Renal pelvis (tissue), 1 donor: ENCODE measurements at regions not wholly inside any gene's neighbourhood (a gene's known extent, or its start where the extent isn't known, plus 50 kb on each side); places are given as distances from the start of the nearest gene placed in this dataset.
"Not testable (repeated sequence)": the region's sequence is repeated elsewhere in the genome, so short reads cannot be mapped to it uniquely, and the experiment has no call there.

Experiments used
- DNase-seq: peaks from one replicate; pipeline ENCODE4 v3.0.0-alpha.2; 2013

DNA sequence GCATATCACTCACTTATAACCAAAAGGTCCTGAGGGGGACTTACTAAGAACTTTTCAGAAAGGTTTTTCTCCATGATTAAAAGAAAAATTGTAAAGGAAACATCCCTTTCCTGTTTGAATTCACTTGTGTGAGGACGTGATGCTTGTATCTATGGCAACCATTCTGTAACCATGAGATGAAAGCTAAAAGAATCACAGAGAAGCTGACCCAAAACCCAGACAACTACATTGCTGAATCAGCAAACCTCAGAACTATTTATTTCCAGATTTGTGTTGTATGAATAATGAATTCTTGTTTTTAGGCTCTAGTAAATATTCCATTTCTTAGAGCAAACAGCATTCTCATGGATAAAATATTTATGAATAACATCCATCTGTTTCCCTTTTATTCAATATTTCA, 91.2 kb downstream of the RCHY1 start:
- no peak for DNase-seq

DNA sequence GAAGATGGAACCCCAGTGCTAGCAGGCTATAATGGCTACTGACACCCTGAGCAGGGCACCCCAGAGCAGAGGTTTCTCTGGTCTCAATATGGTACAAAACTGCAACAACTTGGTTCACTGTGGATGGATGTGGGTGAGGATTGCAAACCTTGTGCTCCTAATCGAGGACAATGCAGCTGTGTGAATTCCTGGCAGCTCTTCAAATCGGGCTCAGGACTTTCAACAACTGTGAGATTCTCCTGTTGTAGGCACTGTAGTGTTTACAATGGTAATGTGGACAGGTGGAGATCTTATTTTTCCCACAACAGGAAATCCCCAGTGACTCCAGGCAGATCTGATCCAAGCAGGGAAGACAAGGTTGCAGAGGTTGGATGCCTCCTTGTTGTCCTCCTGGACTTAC, 101.5 kb downstream of the RCHY1 start:
- DNase-seq, result no peak

DNA sequence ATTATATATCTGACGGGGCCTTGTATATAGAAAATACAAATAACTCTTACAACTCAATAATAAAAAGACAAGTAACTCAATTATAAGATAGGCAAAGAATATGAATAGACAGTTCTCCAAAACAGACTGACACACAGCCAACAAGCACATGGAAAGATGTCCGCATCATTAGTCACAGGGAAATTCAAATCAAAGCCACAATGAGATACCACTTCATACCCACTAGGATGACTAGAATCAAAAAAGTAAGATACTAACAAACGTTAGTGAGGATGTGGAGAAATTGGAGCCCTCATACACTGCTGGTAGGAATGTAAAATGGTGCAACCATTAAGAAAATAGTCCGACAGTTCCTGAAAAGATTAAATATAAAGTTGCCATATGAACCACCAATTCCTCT, 115.7 kb downstream of the RCHY1 start:
- DNase-seq, result no peak

DNA sequence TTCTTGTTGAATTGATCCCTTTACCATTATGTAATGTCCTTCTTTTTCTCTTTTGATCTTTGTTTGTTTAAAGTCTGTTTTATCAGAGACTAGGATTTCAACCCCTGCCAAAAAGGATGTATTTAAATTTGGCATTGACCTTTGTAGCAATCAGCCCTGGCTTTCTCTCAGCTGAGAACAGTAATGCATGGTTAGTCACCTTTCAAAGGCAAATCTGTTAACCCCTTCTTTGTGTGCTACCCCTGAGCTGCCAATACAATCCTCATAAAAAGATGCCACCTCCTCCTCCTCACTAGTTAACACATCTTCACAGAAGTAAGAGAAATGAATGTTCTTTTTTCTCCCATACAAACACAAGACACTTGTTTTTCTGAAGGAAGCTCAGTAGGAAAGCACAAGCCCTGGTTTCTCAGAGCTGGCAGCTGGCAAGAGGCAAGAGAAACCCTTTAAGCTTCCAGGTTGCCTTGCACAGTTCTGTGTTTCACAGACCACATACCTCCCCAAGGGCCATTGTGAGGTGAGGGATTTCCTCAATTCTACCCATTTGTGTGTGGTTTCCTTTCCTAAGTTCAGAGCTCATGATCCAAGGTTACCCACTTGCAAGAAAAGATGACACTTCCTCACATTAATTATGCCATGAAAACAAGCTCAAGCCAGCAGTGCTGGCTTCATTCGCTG, 122.6 kb downstream of the RCHY1 start:
- no peak for DNase-seq

DNA sequence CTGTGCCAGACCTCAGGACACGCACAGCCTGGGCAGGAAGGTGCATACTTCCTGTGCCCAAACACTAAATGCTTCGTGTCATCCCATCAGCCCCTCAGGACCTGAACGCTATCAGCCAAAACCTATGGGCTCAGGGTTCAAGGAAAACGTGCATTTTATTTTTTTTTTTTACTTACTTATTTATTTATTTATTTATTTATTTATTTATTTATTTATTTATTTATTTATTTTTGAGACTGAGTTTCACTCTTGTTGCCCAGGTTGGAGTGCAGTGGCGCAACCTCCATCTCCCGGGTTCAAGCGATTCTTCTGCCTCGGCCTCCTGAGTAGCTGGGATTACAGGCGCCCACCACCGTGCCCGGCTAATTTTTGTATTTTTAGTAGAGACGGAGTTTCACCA, 127.8 kb downstream of the RCHY1 start:
- DNase-seq, result not testable (repeated sequence)

DNA sequence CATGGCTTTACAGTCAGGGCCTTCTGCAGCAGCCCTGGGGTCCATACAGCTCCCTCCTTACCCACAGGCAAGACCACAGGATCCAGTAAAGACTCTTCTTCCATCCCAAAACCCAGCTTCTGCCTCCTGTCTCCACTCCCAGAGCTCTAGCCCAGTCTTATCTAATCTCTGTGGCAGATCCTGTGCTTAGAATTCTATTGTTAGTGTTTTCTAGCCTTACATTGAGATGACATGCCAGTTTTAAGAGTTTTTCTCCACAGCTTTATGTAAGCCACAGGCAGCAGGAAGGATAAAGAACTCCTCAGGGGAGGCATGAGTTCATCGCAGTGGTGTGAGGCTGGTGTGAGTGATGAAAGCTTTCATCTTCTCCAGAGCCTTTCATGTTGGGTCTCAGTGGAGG, 129.1 kb downstream of the RCHY1 start:
- DNase-seq, result no peak

DNA sequence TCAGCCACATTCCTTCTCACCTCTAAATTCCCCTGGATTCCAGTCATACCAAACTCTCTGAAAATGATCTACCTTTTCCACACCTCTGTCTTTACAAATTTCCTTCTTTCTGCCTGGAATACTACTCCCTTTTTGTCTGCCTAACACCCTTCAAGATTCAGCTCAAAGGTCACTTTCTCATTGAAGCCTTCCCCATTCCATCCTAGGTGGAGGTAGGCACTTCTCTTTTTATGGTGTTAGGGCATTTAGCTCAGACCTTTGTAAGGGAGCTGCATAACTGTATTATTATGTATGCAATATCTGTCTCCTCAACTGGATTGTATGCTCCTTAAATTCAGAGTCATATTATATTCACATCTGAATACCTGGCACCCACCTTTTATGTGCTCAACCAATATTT, 137.7 kb downstream of the RCHY1 start:
- no peak for DNase-seq

DNA sequence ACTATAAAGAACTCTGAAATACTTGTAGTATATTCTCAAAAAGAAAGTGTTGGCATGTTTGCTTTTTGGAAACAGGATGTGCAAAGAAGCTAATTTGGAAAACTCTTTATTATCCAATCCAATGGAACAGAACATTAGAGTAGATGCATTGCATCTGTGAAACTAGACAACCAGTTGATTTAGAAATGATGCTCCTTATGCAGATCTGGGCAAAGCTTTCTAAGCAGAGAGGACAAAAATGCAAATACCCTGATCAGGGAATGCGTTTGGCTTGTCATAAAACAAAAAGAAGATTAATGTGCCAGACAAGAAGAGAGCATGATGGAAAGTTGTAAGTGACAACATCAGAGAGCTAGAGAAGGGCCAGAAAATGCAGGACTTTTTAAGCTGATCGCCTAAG, 142.3 kb downstream of the RCHY1 start:
- no peak for DNase-seq

DNA sequence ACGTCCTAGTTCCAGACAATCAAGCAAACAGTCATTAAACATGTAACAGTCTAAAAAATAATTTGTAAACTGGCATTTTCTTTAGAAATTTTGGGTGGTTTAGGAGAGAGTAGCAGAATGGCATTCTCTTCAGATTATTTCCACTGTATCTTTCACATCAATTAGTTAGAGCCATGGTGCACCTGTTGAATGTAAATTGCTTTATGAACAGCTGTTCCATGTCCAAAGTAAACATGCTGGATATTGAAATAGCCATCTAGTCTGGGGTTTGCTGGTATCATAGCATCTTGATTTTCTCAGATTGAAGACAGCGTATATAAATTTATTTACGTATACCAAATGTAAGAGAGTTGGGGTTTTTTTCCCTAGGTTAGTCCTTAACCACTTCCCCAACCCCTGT, 143.6 kb downstream of the RCHY1 start:
- DNase-seq, result no peak

DNA sequence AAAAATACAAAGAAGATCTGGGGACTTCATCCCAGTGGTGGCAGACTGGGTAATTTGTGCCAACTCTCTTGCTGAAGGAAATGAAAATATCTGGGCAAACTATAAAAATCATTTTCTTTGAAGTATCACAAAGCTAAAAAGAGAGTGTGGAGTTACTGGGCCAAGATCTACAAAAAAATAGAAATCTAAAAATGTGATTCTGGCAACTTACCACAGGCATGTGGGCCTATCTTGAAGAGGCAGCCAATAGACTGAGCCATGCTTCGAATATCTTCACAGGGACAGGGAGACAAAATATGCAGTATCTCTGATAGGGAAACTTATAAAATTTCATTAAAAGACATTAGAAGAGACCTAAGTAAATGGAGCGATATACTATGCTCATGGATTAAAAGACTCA, 168.8 kb downstream of the RCHY1 start:
- no peak for DNase-seq

DNA sequence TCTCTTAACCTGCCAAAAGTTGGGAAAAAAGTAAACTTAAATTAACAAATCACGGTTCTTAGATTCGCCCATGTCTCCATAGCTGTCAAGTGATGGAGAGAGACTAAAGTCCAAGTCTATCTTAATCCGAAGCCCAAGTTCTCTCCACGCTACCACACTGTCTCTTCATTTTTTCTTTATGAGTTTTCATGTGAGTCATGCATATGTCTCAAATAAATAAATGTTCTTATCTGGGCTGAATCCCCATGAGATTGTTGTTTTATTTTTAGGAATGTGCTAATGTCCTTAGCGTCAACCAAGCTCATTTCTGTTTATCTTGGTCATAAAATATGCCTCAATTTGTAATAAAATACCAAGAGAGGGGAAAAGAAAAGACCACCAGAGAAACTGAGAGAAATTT, 169.3 kb downstream of the RCHY1 start:
- DNase-seq, result peak; percentile 43

DNA sequence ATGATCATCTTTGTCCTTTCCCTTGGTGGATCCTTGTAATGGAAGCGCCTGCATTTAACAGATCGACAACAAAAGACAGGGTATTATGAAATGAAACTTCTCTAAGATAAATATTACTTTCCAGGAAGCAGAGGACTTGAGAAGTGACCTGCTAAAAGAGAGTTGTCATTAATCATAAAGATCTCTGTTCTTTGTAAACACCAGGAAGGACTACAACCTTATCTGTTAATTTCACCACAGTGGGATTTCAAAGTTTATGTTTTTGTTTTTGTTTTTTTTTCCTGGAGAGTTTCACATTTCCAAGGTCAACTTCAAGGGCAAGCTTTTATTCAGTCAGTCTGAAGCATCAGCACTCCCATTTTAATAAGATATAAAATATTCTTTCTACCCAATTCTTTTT, 170.9 kb downstream of the RCHY1 start:
- no peak for DNase-seq

DNA sequence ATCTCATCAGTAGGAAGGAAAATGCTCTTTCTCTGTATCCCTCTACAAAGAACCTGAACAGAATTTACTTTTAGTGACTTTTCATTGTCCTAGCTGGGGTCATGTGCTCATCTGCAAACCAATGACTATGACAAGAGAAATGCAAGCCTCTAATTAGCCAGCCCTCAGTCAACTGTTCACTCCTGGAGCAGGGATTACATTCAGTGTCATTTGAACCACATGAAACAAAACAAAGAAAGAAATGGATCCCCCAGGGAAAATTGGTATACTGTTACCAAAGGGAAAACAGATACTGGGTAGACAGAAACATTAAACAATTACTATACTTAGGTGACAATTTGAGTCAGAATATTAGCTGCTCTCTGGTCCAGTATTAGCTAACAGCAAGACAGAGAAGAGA, 173.6 kb downstream of the RCHY1 start:
- DNase-seq, result no peak

DNA sequence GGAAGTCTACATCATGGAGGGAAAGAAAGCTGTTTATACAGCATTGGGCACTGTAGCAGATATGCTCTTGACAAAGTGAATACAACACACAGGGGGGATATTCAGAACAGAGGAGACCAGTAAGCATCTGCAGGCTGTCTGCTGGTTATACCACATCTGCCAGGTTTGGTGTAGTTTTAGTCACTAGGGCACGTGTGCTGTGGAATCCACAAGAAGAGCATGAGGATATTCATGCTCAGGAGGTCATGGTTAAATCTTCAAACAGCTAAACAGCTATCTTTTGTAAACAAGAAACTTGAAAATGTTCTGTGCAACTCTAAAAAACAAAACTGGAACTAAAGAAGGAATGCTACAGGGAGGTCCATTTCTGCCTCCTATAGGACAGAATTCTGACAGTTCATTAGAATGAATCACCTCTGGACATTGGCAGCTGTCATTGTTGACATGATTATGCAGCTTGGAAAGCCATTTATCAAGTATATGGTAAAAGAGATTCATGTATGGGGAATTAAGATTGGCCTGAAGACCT, 175.8 kb downstream of the RCHY1 start:
- no peak for DNase-seq

DNA sequence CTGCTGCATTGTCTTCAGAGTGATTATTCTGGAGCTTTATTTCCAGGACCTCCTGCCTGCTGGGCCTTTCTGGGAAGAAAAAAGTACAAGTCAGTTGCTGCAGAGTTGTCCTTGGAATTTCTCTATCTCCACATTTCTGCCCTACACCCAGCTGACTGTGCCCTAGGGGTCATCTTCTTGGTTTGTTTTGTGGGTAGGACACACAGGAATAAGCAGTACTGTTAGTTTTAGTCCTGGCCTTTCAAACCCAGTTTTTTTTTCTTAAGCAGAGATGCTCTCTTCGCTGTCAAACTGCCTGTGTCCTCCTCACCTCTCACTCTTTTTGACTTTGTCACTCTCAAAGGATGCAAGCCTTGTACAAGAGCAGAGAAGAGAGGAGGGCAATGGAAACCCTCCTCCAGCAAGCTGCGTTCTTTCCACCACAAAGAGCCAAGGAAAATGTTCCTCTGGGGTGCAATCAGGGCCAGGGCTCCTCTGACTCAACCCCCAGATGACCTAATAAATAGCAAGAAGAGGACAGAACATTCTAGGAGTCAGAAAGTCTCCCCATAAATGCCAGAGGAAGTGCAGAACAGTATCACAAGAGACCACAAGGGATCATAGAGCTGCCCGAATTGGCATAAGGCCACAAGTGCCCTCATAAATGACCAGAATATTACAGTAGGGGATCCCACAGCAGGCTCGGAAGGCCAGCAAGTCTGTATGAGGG, 186.2 kb downstream of the RCHY1 start:
- DNase-seq, result no peak

DNA sequence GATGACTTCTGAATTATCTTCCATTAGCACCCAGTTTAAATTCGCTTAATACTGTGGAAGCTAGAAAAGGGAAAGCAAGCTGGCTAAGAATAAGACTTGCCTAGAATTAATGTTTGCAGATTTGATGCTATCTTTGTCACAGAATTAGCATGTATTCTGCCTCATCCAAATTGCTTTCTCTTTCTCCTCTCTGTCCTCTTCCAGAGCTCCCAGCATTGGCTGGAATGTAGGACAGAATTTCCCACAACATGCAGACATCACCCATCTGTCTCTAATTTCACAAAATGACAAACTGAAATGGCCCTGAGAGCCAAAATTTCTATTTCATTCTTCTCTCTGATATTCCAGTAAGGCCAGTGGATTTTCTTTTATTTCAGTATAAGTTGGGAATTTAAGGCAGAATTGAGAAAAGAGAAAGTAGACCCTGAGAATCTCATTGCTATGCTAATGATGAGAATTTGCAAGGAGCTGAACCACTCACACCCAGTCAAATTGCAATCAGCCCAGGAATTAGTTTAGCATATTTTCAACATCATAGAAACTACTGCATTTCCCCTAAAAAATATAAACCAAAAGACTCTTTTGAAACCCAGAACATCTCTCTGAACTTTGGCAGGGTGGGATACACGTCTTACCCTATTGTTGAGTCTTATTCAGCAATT, 188.8 kb downstream of the RCHY1 start:
- DNase-seq, result no peak

DNA sequence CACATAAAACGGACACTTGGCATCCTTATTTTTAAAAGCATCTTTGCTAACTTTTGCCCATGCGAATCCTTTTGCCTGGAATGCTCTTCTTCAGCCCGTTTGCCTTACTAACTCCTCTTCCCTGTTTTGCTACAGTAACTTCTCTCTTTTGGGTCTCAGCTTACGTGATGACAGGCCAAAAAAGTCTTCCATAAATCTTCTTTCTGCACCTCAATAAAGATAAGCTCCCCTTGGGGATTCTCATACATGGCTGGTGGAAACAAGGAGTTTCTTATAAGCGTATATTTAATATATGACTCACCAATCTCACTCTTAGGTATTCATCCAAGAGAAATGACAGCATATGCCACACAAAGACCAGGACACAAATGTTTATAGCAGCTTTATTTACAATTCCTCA, 192.7 kb downstream of the RCHY1 start:
- no peak for DNase-seq

DNA sequence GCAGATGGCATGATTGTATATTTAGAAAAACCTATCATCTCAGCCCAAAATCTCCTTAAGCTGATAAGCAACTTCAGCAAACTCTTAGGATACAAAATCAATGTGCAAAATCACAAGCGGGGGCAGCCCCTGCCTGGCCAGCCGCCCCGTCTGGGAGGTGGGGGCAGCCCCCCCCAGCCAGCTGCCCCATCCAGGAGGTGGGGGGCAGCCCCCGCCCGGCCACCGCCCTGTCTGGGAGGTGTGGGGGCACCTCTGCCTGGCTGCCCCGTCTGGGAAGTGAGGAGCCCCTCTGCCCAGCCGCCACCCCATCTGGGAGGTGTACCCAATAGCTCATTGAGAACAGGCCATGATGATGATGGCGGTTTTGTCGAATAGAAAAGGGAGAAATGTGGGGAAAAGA, 196.6 kb downstream of the RCHY1 start:
- DNase-seq, result not testable (repeated sequence)

DNA sequence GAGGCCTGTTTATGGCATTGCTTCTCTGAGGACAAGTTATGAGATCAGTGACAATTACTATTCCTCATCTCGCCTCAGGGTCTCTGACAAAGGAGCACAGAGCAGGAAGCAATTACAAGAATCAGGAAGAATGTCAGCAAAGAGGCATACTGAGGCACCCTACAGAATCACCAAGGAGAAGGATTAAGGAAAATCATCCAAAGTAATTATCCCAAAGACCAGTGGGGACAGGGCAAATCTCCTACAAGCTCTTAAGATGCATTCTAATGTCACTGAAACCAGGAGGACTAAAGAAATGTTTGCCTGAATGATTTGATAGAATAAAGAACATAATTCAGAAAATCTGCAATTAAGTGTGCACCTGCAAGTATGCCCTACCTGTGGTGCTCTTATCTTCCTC, 206.2 kb downstream of the RCHY1 start:
- DNase-seq, result no peak

DNA sequence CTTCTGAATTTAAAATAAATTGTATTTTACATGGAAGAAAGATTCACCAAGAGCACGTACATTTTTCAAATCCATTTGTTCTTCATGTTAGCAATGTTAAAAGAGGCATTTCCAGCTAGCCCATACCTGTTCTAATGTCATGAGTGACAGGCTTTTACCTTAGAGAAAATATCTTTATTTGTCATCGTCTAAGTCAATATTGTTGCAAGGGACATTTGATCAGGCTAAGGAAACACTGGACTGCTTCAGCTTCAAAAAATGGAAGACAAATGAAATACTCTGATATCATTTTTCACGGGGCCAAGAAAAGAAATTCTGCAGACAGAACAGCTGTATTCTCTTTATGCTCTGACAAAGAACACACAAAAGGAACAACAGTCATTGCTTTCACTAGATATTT, 207.7 kb downstream of the RCHY1 start:
- no peak for DNase-seq

DNA sequence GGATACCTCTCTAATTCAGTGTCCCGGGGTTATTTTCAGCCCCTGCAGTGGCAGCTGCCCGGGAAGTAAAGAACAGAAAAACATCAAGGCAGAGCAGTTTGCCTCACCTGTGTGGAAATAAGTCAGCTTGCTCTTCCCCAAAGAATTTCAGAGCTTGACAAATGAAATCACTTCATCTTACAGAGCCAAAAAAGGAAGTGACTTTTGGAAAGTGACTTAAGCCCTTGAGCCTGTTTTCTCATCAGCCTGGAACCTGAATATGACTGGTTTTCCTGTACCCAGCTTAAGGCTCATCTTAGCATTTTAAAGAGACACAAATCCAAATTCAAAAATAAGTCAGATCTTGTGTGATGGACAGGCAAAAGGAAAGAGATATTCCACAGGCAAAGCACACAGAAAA, 211.6 kb downstream of the RCHY1 start:
- DNase-seq, result no peak

DNA sequence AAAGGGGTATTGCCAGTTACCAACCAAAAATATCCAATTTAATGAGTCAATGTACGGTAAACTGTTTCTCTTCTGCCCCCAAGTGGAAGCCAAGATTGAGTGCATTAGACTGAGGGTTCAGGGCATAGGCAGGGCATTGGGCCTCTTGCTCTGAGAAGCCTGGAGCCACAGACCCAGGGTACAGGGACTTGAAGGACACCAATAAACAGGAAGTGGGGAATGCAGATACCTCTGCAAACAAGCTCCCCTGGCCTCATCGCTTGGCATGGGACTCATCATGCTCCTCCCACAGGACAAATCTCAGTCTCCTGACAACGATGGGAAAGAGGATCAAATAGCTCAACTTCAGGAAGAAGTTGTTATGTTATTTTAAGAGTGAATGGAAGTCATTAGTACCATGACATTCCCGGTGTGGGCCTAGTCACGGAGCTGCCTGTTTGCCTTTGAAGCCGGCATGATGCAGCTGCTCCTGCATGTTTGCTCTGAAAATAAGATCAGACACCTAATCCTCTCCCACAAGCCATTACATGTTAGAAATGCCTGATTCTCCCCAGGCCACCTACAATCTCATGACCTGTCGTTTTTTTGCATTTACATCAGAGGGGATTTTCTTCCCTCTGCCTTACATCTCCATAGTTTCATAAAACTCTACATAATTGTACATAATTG, 224.2 kb downstream of the RCHY1 start:
- DNase-seq, result peak; percentile 64
